ENCODE measurements at regions not wholly inside any gene's neighbourhood (a gene's known extent, or its start where the extent isn't known, plus 50 kb on each side); places are given as distances from the start of the nearest gene placed in this dataset.
"Not testable (repeated sequence)": the region's sequence is repeated elsewhere in the genome, so short reads cannot be mapped to it uniquely, and the experiment has no call there.

- no peaks in the 10 kb centered on the region for H3K4me1 ChIP-seq (ENCODE audit: control insufficient read depth in 2 of 2, insufficient read depth in 2 of 2, low read length in 2 of 2)
- no peaks in the 10 kb centered on the region for H3K36me3 ChIP-seq (ENCODE audit: control insufficient read depth in 2 of 2, insufficient read depth in 2 of 2, low read length in 1 of 2)
- DNase-seq (ENCODE audit: low read depth in 6 of 9, low spot score in 9 of 9) = no peak
- H3K4me3 ChIP-seq (ENCODE audit: low read length in 2 of 2) = no peak overlapping the region
- H3K27ac ChIP-seq (ENCODE audit: low read depth in 1 of 2, low read length in 1 of 2) = no peak overlapping the region
- no peaks in the 10 kb centered on the region for H3K9me3 ChIP-seq (ENCODE audit: control insufficient read depth in 2 of 2, insufficient read depth in 1 of 2, low read length in 1 of 2)
- no peaks in the 10 kb centered on the region for H3K27me3 ChIP-seq (ENCODE audit: control insufficient read depth in 2 of 2, insufficient read depth in 1 of 2, low read length in 1 of 2)
Observed at GRCh38 chr1:242613266-242613815, 88.8 kb upstream of the PLD5 start.

GRCh38 chr1:242610209-242610608, 85.7 kb upstream of the PLD5 start:
- WGBS = 79% methylated on average over 3 of the region's 3 CpGs
- H3K9me3 ChIP-seq (ENCODE audit: control insufficient read depth in 2 of 2, insufficient read depth in 1 of 2, low read length in 1 of 2) = no peaks in the 10 kb centered on the region
- no peak for DNase-seq (ENCODE audit: low read depth in 6 of 9, low spot score in 9 of 9)
- no peaks in the 10 kb centered on the region for H3K36me3 ChIP-seq (ENCODE audit: control insufficient read depth in 2 of 2, insufficient read depth in 2 of 2, low read length in 1 of 2)
- no peaks in the 10 kb centered on the region for H3K27me3 ChIP-seq (ENCODE audit: control insufficient read depth in 2 of 2, insufficient read depth in 1 of 2, low read length in 1 of 2)
- H3K4me3 ChIP-seq (ENCODE audit: low read length in 2 of 2) = no peak overlapping the region
- H3K4me1 ChIP-seq (ENCODE audit: control insufficient read depth in 2 of 2, insufficient read depth in 2 of 2, low read length in 2 of 2) = no peaks in the 10 kb centered on the region
- H3K27ac ChIP-seq (ENCODE audit: low read depth in 1 of 2, low read length in 1 of 2) = no peak overlapping the region

- H3K36me3 ChIP-seq (ENCODE audit: control insufficient read depth in 2 of 2, insufficient read depth in 2 of 2, low read length in 1 of 2) = no peaks in the 10 kb centered on the region
- H3K9me3 ChIP-seq (ENCODE audit: control insufficient read depth in 2 of 2, insufficient read depth in 1 of 2, low read length in 1 of 2) = no peaks in the 10 kb centered on the region
- H3K4me1 ChIP-seq (ENCODE audit: control insufficient read depth in 2 of 2, insufficient read depth in 2 of 2, low read length in 2 of 2) = no peaks in the 10 kb centered on the region
- H3K27ac ChIP-seq (ENCODE audit: low read depth in 1 of 2, low read length in 1 of 2) = no peak overlapping the region
- no peak overlapping the region for H3K4me3 ChIP-seq (ENCODE audit: low read length in 2 of 2)
- no peak for DNase-seq (ENCODE audit: low read depth in 6 of 9, low spot score in 9 of 9)
- no peaks in the 10 kb centered on the region for H3K27me3 ChIP-seq (ENCODE audit: control insufficient read depth in 2 of 2, insufficient read depth in 1 of 2, low read length in 1 of 2)
- WGBS = 92% methylated on average over 3 of the region's 3 CpGs
Observed at GRCh38 chr1:242605521-242605920, 81.0 kb upstream of the PLD5 start.

GRCh38 chr1:242602001-242602400, 77.5 kb upstream of the PLD5 start:
- 89% methylated on average over 6 of the region's 6 CpGs for WGBS
- DNase-seq (ENCODE audit: low read depth in 6 of 9, low spot score in 9 of 9) = no peak
- Histone ChIP-seq H3K36me3 (ENCODE audit: control insufficient read depth in 2 of 2, insufficient read depth in 2 of 2, low read length in 1 of 2) (no peaks in the 10 kb centered on the region), H3K27me3 (ENCODE audit: control insufficient read depth in 2 of 2, insufficient read depth in 1 of 2, low read length in 1 of 2) (no peaks in the 10 kb centered on the region), H3K27ac (ENCODE audit: low read depth in 1 of 2, low read length in 1 of 2) (no peak overlapping the region), H3K9me3 (ENCODE audit: control insufficient read depth in 2 of 2, insufficient read depth in 1 of 2, low read length in 1 of 2) (no peaks in the 10 kb centered on the region), H3K4me3 (ENCODE audit: low read length in 2 of 2) (no peak overlapping the region), H3K4me1 (ENCODE audit: control insufficient read depth in 2 of 2, insufficient read depth in 2 of 2, low read length in 2 of 2) (no peaks in the 10 kb centered on the region)

GRCh38 chr1:242593756-242594155, 69.3 kb upstream of the PLD5 start:
- DNase-seq (ENCODE audit: low read depth in 6 of 9, low spot score in 9 of 9); H3K4me3 ChIP-seq (ENCODE audit: low read length in 2 of 2): not testable (repeated sequence)
- WGBS = 70% methylated on average over 2 of the region's 2 CpGs

GRCh38 chr1:242586360-242586680, 61.8 kb upstream of the PLD5 start:
- Histone ChIP-seq H3K27me3 (ENCODE audit: control insufficient read depth in 2 of 2, insufficient read depth in 1 of 2, low read length in 1 of 2) (no peaks in the 10 kb centered on the region), H3K9me3 (ENCODE audit: control insufficient read depth in 2 of 2, insufficient read depth in 1 of 2, low read length in 1 of 2) (peaks cover 0 to 11% of the 10 kb centered on the region in 2 donors), H3K27ac (ENCODE audit: low read depth in 1 of 2, low read length in 1 of 2) (no peak overlapping the region), H3K36me3 (ENCODE audit: control insufficient read depth in 2 of 2, insufficient read depth in 2 of 2, low read length in 1 of 2) (no peaks in the 10 kb centered on the region), H3K4me1 (ENCODE audit: control insufficient read depth in 2 of 2, insufficient read depth in 2 of 2, low read length in 2 of 2) (no peaks in the 10 kb centered on the region), H3K4me3 (ENCODE audit: low read length in 2 of 2) (no peak overlapping the region)
- no peak for DNase-seq (ENCODE audit: low read depth in 6 of 9, low spot score in 9 of 9)
- 81% methylated on average over 1 of the region's 1 CpG for WGBS

More at GRCh38 chr1:242593756-242594155, 69.3 kb upstream of the PLD5 start:
- not testable (repeated sequence) for H3K4me1 ChIP-seq (ENCODE audit: control insufficient read depth in 2 of 2, insufficient read depth in 2 of 2, low read length in 2 of 2); H3K27ac ChIP-seq (ENCODE audit: low read depth in 1 of 2, low read length in 1 of 2); H3K36me3 ChIP-seq (ENCODE audit: control insufficient read depth in 2 of 2, insufficient read depth in 2 of 2, low read length in 1 of 2); H3K27me3 ChIP-seq (ENCODE audit: control insufficient read depth in 2 of 2, insufficient read depth in 1 of 2, low read length in 1 of 2); H3K9me3 ChIP-seq (ENCODE audit: control insufficient read depth in 2 of 2, insufficient read depth in 1 of 2, low read length in 1 of 2)

- Histone ChIP-seq H3K27me3 (ENCODE audit: control insufficient read depth in 2 of 2, insufficient read depth in 1 of 2, low read length in 1 of 2) (no peaks in the 10 kb centered on the region), H3K9me3 (ENCODE audit: control insufficient read depth in 2 of 2, insufficient read depth in 1 of 2, low read length in 1 of 2) (peaks cover 0 to 11% of the 10 kb centered on the region in 2 donors), H3K4me1 (ENCODE audit: control insufficient read depth in 2 of 2, insufficient read depth in 2 of 2, low read length in 2 of 2) (no peaks in the 10 kb centered on the region), H3K36me3 (ENCODE audit: control insufficient read depth in 2 of 2, insufficient read depth in 2 of 2, low read length in 1 of 2) (no peaks in the 10 kb centered on the region), H3K4me3 (ENCODE audit: low read length in 2 of 2) (no peak overlapping the region), H3K27ac (ENCODE audit: low read depth in 1 of 2, low read length in 1 of 2) (no peak overlapping the region)
- DNase-seq (ENCODE audit: low read depth in 6 of 9, low spot score in 9 of 9) = no peak
- 88% methylated on average over 10 of the region's 10 CpGs for WGBS
Observed at GRCh38 chr1:242585616-242586359, 61.3 kb upstream of the PLD5 start.

GRCh38 chr1:242582669-242583068, 58.2 kb upstream of the PLD5 start:
- WGBS = 94% methylated on average over 1 of the region's 1 CpG
- H3K27me3 ChIP-seq (ENCODE audit: control insufficient read depth in 2 of 2, insufficient read depth in 1 of 2, low read length in 1 of 2) = no peaks in the 10 kb centered on the region
- no peak for DNase-seq (ENCODE audit: low read depth in 6 of 9, low spot score in 9 of 9)
- H3K9me3 ChIP-seq (ENCODE audit: control insufficient read depth in 2 of 2, insufficient read depth in 1 of 2, low read length in 1 of 2) = peaks cover 0 to 11% of the 10 kb centered on the region in 2 donors
- H3K4me1 ChIP-seq (ENCODE audit: control insufficient read depth in 2 of 2, insufficient read depth in 2 of 2, low read length in 2 of 2) = no peaks in the 10 kb centered on the region
- H3K36me3 ChIP-seq (ENCODE audit: control insufficient read depth in 2 of 2, insufficient read depth in 2 of 2, low read length in 1 of 2) = no peaks in the 10 kb centered on the region
- no peak overlapping the region for H3K4me3 ChIP-seq (ENCODE audit: low read length in 2 of 2)
- H3K27ac ChIP-seq (ENCODE audit: low read depth in 1 of 2, low read length in 1 of 2) = no peak overlapping the region

GRCh38 chr1:242579528-242580235, 55.2 kb upstream of the PLD5 start:
- DNase-seq (ENCODE audit: low read depth in 6 of 9, low spot score in 9 of 9) = no peak
- Histone ChIP-seq H3K27me3 (ENCODE audit: control insufficient read depth in 2 of 2, insufficient read depth in 1 of 2, low read length in 1 of 2) (no peaks in the 10 kb centered on the region), H3K27ac (ENCODE audit: low read depth in 1 of 2, low read length in 1 of 2) (no peak overlapping the region), H3K9me3 (ENCODE audit: control insufficient read depth in 2 of 2, insufficient read depth in 1 of 2, low read length in 1 of 2) (no peaks in the 10 kb centered on the region), H3K4me1 (ENCODE audit: control insufficient read depth in 2 of 2, insufficient read depth in 2 of 2, low read length in 2 of 2) (no peaks in the 10 kb centered on the region), H3K4me3 (ENCODE audit: low read length in 2 of 2) (no peak overlapping the region), H3K36me3 (ENCODE audit: control insufficient read depth in 2 of 2, insufficient read depth in 2 of 2, low read length in 1 of 2) (no peaks in the 10 kb centered on the region)
- 75% methylated on average over 2 of the region's 2 CpGs for WGBS
